ENCODE measurements at regions not wholly inside any gene's neighbourhood (a gene's known extent, or its start where the extent isn't known, plus 50 kb on each side); places are given as distances from the start of the nearest gene placed in this dataset.

DNA sequence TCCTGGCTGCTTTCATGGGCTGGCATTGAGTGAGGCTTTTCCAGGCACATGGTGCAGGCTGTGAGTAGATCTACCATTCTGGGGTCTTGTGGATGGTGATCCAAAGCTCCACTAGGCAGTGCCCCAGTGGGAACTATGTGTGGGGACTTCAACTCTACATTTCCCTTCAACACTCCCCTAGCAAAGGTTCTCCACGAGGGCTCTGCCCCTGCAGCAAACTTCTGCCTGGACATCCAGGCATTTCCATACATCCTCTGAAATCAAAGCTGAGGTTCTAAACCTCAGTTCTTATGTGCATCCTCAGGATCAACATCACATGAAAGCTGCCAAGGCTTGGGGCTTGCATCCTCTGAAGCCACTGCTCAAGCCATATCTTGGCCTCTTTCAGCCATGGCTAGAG, 282.9 kb upstream of the ZPLD1 start:
- no peaks in the 10 kb centered on the region for H4K20me1 ChIP-seq (ENCODE audit: insufficient read depth)
- H3K27ac ChIP-seq (ENCODE audit: low read length), result no peak overlapping the region
- no peaks in the 10 kb centered on the region for H3K36me3 ChIP-seq (ENCODE audit: insufficient read depth, low read length)
- H2AFZ ChIP-seq (ENCODE audit: low read depth, low read length), result no peak overlapping the region
- no peak overlapping the region for H3K4me3 ChIP-seq (ENCODE audit: low read length)
- no peak overlapping the region for H3K9ac ChIP-seq (ENCODE audit: low read length)
- peaks cover 4% of the 10 kb centered on the region for H3K9me3 ChIP-seq (ENCODE audit: low read length)
- no peaks in the 10 kb centered on the region for H3K79me2 ChIP-seq (replicated peaks; ENCODE audit: insufficient read depth, low read length)
- no peaks in the 10 kb centered on the region for H3K27me3 ChIP-seq (ENCODE audit: insufficient read depth, low read depth, low read length)
- H3K4me2 ChIP-seq (ENCODE audit: low read length), result no peak overlapping the region
- no peaks in the 10 kb centered on the region for H3F3A ChIP-seq (ENCODE audit: insufficient read depth, low read length, poor library complexity, severe bottlenecking)
- no peaks in the 10 kb centered on the region for H3K9me2 ChIP-seq (ENCODE audit: insufficient read depth, low read length)
- TF ChIP-seq POLR2AphosphoS5 (IDR thresholded peaks at IDR 0.05), result no peak
- TF ChIP-seq CTCF (IDR thresholded peaks at IDR 0.05; ENCODE audit: poor library complexity, severe bottlenecking), result no peak
- TF ChIP-seq, protein P1, sequence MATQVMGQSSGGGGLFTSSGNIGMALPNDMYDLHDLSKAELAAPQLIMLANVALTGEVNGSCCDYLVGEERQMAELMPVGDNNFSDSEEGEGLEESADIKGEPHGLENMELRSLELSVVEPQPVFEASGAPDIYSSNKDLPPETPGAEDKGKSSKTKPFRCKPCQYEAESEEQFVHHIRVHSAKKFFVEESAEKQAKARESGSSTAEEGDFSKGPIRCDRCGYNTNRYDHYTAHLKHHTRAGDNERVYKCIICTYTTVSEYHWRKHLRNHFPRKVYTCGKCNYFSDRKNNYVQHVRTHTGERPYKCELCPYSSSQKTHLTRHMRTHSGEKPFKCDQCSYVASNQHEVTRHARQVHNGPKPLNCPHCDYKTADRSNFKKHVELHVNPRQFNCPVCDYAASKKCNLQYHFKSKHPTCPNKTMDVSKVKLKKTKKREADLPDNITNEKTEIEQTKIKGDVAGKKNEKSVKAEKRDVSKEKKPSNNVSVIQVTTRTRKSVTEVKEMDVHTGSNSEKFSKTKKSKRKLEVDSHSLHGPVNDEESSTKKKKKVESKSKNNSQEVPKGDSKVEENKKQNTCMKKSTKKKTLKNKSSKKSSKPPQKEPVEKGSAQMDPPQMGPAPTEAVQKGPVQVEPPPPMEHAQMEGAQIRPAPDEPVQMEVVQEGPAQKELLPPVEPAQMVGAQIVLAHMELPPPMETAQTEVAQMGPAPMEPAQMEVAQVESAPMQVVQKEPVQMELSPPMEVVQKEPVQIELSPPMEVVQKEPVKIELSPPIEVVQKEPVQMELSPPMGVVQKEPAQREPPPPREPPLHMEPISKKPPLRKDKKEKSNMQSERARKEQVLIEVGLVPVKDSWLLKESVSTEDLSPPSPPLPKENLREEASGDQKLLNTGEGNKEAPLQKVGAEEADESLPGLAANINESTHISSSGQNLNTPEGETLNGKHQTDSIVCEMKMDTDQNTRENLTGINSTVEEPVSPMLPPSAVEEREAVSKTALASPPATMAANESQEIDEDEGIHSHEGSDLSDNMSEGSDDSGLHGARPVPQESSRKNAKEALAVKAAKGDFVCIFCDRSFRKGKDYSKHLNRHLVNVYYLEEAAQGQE (IDR thresholded peaks at IDR 0.05; ENCODE audit: borderline replicate concordance), result no peak
- no peak for TF ChIP-seq EP300 (conservative IDR thresholded peaks at IDR 0.05; ENCODE audit: poor library complexity, severe bottlenecking)
- TF ChIP-seq EZH2 (IDR thresholded peaks at IDR 0.05; ENCODE audit: borderline replicate concordance, insufficient read depth, low read length, poor library complexity, severe bottlenecking), result no peak
- TF ChIP-seq RAD21 (conservative IDR thresholded peaks at IDR 0.05), result no peak
- TF ChIP-seq SMC3 (conservative IDR thresholded peaks at IDR 0.05; ENCODE audit: poor library complexity), result no peak
- no peak for TF ChIP-seq TAF1 (IDR thresholded peaks at IDR 0.05; ENCODE audit: low read depth)
- TF ChIP-seq MXI1 (conservative IDR thresholded peaks at IDR 0.05; ENCODE audit: poor library complexity, severe bottlenecking), result no peak

- H2AFZ ChIP-seq (ENCODE audit: low read depth, low read length), result no peak overlapping the region
- no peaks in the 10 kb centered on the region for H3K79me2 ChIP-seq (replicated peaks; ENCODE audit: insufficient read depth, low read length)
- no peak overlapping the region for H3K4me2 ChIP-seq (ENCODE audit: low read length)
These were observed 278.4 kb upstream of the ZPLD1 start for GRCh38 chr3:102156426-102156825.

More at GRCh38 chr3:102156426-102156825, 278.4 kb upstream of the ZPLD1 start:
- Histone ChIP-seq H3K36me3 (ENCODE audit: insufficient read depth, low read length) (no peaks in the 10 kb centered on the region), H3K4me3 (ENCODE audit: low read length) (no peak overlapping the region), H3K27me3 (ENCODE audit: insufficient read depth, low read depth, low read length) (no peaks in the 10 kb centered on the region), H3K9me2 (ENCODE audit: insufficient read depth, low read length) (no peaks in the 10 kb centered on the region), H3K9ac (ENCODE audit: low read length) (no peak overlapping the region), H3K9me3 (ENCODE audit: low read length) (peaks cover 4% of the 10 kb centered on the region), H4K20me1 (ENCODE audit: insufficient read depth) (no peaks in the 10 kb centered on the region), H3K27ac (ENCODE audit: low read length) (no peak overlapping the region), H3F3A (ENCODE audit: insufficient read depth, low read length, poor library complexity, severe bottlenecking) (no peaks in the 10 kb centered on the region)
- TF ChIP-seq SMC3 (conservative IDR thresholded peaks at IDR 0.05; ENCODE audit: poor library complexity), result no peak
- TF ChIP-seq EP300 (conservative IDR thresholded peaks at IDR 0.05; ENCODE audit: poor library complexity, severe bottlenecking), result no peak
- no peak for TF ChIP-seq RAD21 (conservative IDR thresholded peaks at IDR 0.05)
- no peak for TF ChIP-seq POLR2AphosphoS5 (IDR thresholded peaks at IDR 0.05)
- no peak for TF ChIP-seq CTCF (IDR thresholded peaks at IDR 0.05; ENCODE audit: poor library complexity, severe bottlenecking)
